Ascending aorta (tissue), 2 donors: ENCODE measurements at regions not wholly inside any gene's neighbourhood (a gene's known extent, or its start where the extent isn't known, plus 50 kb on each side); places are given as distances from the start of the nearest gene placed in this dataset.

Experiments
- DNase-seq, 2 donors: peaks; one replicate each; pipeline ENCODE4 v3.0.0-alpha.2; 2019; ENCODE audit warnings: low spot score in 2 of 2
- H3K27ac ChIP-seq, 2 donors: fragments of 200-600 bp; sonication (generic); one replicate each; pipeline ENCODE4 v1.5.1; 2016 to 2017; ENCODE audit warnings: mild to moderate bottlenecking in 1 of 2
- H3K27me3 ChIP-seq: fragments of 200-600 bp; sonication (generic); one replicate; pipeline ENCODE4 v1.5.1; 2017
- H3K36me3 ChIP-seq, 2 donors: fragments of 200-600 bp; sonication (generic); one replicate each; pipeline ENCODE4 v1.5.1; 2016
- H3K4me1 ChIP-seq, 2 donors: fragments of 200-600 bp; sonication (generic); one replicate each; pipeline ENCODE4 v1.5.1; 2016 to 2017; ENCODE audit warnings: mild to moderate bottlenecking in 1 of 2
- H3K4me3 ChIP-seq, 2 donors: fragments of 200-600 bp; sonication (generic); one replicate each; pipeline ENCODE4 v1.5.1; 2016 to 2017; ENCODE audit warnings: mild to moderate bottlenecking in 1 of 2
- H3K9me3 ChIP-seq, 2 donors: fragments of 200-600 bp; sonication (generic); one replicate each; pipeline ENCODE4 v1.5.1; 2016
- intact Hi-C: fragments of 100-400 bp; cut with DNase I; formaldehyde crosslinking; loops from one replicate; pipeline ENCODE4 v1.15.1; 2023
- TF ChIP-seq, protein P1 (sequence below), 3 experiments: fragments of 200-600 bp in 2 of 3; fragments of 450-650 bp in 1 of 3; sonication (generic) in 2 of 3; IDR thresholded peaks; one replicate each; pipeline ENCODE4 v1.5.1; 2016 to 2019; ENCODE audit warnings: antibody characterized with exemption in 3 of 3, mild to moderate bottlenecking in 1 of 3, moderate library complexity in 1 of 3

DNA sequence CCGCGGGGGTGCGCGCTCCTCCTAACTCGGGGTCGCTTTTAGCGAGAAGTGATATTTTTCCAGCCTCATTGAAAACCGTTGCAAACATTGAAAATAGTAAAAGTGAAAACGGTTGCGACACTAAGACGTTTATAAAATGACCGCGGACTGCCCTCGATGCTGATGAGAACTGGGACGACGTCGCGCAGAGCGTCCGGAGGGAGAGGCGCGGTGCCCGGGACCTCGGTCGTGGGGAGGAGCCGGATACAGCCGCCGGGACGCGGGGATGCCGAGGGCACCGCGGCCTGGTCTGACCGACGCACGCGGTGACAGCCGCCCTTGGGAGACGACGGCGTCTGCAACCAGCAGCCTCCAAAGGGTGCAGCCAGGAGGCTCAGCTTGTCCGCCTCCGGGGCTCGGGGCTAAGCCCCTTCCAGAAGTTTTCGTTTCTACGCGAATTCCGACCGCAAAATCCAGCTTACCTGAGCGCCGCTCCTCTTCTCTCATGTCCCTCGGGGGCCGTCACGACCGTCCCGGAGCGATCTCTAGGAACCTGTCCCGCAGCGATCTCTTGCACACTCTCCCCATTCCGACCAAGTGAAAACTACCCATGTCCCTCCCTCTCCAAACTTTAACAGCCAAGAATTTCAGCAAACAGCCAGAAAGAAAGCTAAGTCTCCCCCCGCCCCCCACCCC lies 144.4 kb upstream of the ETS2 start:
- TF ChIP-seq, protein P1, sequence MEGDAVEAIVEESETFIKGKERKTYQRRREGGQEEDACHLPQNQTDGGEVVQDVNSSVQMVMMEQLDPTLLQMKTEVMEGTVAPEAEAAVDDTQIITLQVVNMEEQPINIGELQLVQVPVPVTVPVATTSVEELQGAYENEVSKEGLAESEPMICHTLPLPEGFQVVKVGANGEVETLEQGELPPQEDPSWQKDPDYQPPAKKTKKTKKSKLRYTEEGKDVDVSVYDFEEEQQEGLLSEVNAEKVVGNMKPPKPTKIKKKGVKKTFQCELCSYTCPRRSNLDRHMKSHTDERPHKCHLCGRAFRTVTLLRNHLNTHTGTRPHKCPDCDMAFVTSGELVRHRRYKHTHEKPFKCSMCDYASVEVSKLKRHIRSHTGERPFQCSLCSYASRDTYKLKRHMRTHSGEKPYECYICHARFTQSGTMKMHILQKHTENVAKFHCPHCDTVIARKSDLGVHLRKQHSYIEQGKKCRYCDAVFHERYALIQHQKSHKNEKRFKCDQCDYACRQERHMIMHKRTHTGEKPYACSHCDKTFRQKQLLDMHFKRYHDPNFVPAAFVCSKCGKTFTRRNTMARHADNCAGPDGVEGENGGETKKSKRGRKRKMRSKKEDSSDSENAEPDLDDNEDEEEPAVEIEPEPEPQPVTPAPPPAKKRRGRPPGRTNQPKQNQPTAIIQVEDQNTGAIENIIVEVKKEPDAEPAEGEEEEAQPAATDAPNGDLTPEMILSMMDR (IDR thresholded peaks at IDR 0.05), result no peak
- H3K36me3 ChIP-seq, result no peaks in the 10 kb centered on the region
- peak overlapping the region; percentile 92 to 96 for H3K27ac ChIP-seq
- H3K4me3 ChIP-seq, result peak overlapping the region; percentile 64 to 82
- no peaks in the 10 kb centered on the region for H3K9me3 ChIP-seq
- H3K27me3 ChIP-seq, result no peaks in the 10 kb centered on the region
- intact Hi-C loops, result loop anchor here (2.0 to 10.0 kb wide), 3 partner anchors 51 to 473 kb away; no protein-coding TSS in a partner anchor
- peak in 1 of 2 donors; percentile 81 for DNase-seq
- H3K4me1 ChIP-seq, result peaks cover 0 to 5% of the 10 kb centered on the region in 2 donors

DNA sequence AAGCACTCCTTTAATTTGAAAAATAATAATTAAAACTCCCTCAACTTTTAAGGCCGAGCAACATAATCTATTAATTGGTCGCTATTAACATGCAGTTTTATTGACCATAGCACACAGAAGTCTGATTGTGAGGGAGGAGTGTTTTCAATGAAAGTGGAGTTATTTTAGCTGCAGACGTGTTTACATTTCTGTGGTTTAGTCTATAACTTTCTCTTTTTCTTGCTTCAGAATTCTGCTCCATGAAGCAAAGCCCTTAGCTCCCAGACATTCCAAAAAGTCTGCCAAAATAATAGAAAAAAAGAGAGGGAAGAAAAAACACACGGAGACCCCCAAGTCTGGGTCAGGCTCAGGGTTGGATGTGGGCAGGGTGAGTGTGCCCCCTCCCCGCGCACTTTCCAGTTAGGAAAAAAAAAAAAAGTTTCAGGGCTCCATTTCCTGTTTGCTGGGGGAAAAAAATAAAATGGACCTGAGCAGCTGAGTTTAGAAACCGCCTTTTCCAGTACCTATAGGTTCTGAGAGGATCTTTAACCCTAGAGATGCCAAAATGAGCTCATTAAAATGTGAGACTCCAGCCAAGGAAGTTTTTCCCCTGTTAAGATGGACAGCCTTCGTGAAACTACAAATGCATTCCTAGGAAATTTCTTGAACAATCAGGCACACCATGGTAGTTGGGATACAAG lies 143.7 kb upstream of the ETS2 start:
- H3K9me3 ChIP-seq, result no peaks in the 10 kb centered on the region
- no peak for DNase-seq
- H3K27ac ChIP-seq, result peak overlapping the region; percentile 92 to 96
- TF ChIP-seq, protein P1 (IDR thresholded peaks at IDR 0.05), result no peak
- no peaks in the 10 kb centered on the region for H3K36me3 ChIP-seq
- intact Hi-C loops, result loop anchor here (2.0 to 10.0 kb wide), 3 partner anchors 50 to 473 kb away; no protein-coding TSS in a partner anchor
- peak overlapping the region; percentile 64 to 82 for H3K4me3 ChIP-seq
- H3K27me3 ChIP-seq, result no peaks in the 10 kb centered on the region
- peaks cover 0 to 5% of the 10 kb centered on the region in 2 donors for H3K4me1 ChIP-seq

DNA sequence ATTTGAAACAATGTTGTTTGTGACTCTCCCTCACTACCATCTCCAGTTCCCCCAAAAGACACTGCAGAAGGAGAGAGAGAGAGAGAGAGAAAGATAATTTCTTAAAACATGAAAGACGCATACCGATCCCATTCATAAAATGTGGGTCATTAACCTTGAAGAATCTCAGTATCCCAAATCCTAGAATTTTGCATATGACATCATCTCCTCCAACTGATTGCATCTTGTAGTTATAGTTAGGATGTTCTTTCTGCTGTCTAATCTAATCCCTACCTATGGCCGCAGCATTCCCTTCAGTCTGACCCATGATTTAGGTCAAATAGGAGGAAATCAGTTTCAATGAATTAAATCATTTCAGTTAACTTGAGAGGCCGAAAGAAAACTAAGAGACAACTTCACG lies 142.4 kb upstream of the ETS2 start:
- no peak overlapping the region for H3K4me3 ChIP-seq
- H3K4me1 ChIP-seq, result peaks cover 0 to 5% of the 10 kb centered on the region in 2 donors
- H3K36me3 ChIP-seq, result no peaks in the 10 kb centered on the region
- TF ChIP-seq, protein P1 (IDR thresholded peaks at IDR 0.05), result no peak
- DNase-seq, result no peak
- intact Hi-C loops, result loop anchor here (5.0 to 10.0 kb wide), 2 partner anchors 49 to 472 kb away; no protein-coding TSS in a partner anchor
- H3K9me3 ChIP-seq, result no peaks in the 10 kb centered on the region
- peak overlapping the region in 1 of 2 donors; percentile 33 for H3K27ac ChIP-seq
- no peaks in the 10 kb centered on the region for H3K27me3 ChIP-seq

DNA sequence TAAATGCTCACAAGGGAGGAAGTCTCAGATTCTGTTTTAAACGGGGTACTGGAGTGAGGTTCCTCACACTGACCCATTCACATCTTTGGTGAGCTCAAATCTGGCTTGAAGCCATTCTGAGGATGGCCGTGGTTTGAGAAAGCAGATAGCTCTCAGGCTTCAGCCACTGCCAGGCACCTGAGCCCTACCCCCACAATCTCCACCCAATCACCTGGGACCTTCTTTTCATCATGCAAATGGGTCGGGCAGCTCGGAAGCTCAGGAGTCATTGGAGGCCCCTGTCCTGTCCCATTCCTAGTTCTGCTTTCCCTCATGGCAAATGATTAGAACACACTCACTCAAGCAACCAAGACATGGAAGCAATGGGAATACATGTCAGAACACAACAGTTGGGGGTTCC lies 141.4 kb upstream of the ETS2 start:
- H3K9me3 ChIP-seq, result no peaks in the 10 kb centered on the region
- TF ChIP-seq, protein P1 (IDR thresholded peaks at IDR 0.05), result no peak
- H3K27me3 ChIP-seq, result no peaks in the 10 kb centered on the region
- intact Hi-C loops, result loop anchor here (5.0 to 10.0 kb wide), 2 partner anchors 48 to 470 kb away; no protein-coding TSS in a partner anchor
- H3K27ac ChIP-seq, result peak overlapping the region in 1 of 2 donors; percentile 21
- no peak for DNase-seq
- no peak overlapping the region for H3K4me3 ChIP-seq
- H3K4me1 ChIP-seq, result peaks cover 0 to 5% of the 10 kb centered on the region in 2 donors
- H3K36me3 ChIP-seq, result no peaks in the 10 kb centered on the region

DNA sequence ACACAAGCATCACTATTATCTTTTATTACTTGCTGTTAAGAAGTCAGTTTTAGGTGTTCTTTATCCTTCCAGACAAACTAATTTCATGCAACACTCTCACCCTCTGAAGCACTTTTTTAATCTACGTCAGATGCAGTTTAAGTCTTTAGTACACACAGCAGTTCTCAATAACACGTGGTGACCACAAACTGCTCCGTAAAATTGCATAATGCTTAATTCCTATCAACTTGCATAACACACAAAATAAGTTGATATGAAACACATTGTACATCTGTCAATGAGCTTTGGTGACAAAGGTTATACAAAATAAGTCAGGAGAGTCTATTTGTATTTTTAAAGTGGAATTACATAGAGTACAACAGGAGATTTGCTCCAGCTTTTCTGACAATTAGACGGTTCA lies 140.9 kb upstream of the ETS2 start:
- Histone ChIP-seq H3K36me3 (no peaks in the 10 kb centered on the region), H3K9me3 (no peaks in the 10 kb centered on the region), H3K27me3 (no peaks in the 10 kb centered on the region), H3K4me3 (no peak overlapping the region), H3K27ac (peak overlapping the region in 1 of 2 donors; percentile 21), H3K4me1 (peaks cover 0 to 5% of the 10 kb centered on the region in 2 donors)
- intact Hi-C loops, result loop anchor here (5.0 to 10.0 kb wide), 2 partner anchors 47 to 470 kb away; no protein-coding TSS in a partner anchor
- no peak for DNase-seq
- TF ChIP-seq, protein P1 (IDR thresholded peaks at IDR 0.05), result no peak
